Osteoblast (primary cell): ENCODE measurements at regions not wholly inside any gene's neighbourhood (a gene's known extent, or its start where the extent isn't known, plus 50 kb on each side); places are given as distances from the start of the nearest gene placed in this dataset.

Experiments used
- DNase-seq: peaks from one replicate; pipeline ENCODE4 v3.0.0; 2011; ENCODE audit warnings: low spot score, mixed read lengths; ENCODE audit not compliant: insufficient read length; ENCODE audit errors: missing footprints
- H2AFZ ChIP-seq: 2 replicates; pipeline ENCODE4 v1.6.0; 2011; ENCODE audit warnings: mild to moderate bottlenecking, low read length
- H3K27ac ChIP-seq: 2 replicates; pipeline ENCODE4 v1.5.1; 2011; ENCODE audit warnings: mild to moderate bottlenecking, low read depth, low read length, moderate library complexity
- H3K27me3 ChIP-seq: 2 replicates; pipeline ENCODE4 v1.6.0; 2012; ENCODE audit warnings: mild to moderate bottlenecking, control low read depth, inconsistent platforms, low read length, moderate library complexity; ENCODE audit not compliant: insufficient read depth
- H3K36me3 ChIP-seq: 2 replicates; pipeline ENCODE4 v1.5.1; 2011; ENCODE audit warnings: mild to moderate bottlenecking, low read length, control low read depth, moderate library complexity; ENCODE audit not compliant: insufficient read depth
- H3K4me1 ChIP-seq: 2 replicates; pipeline ENCODE4 v1.5.1; 2011; ENCODE audit warnings: mild to moderate bottlenecking, low read length, control low read depth, moderate library complexity; ENCODE audit not compliant: insufficient read depth
- H3K4me2 ChIP-seq: 2 replicates; pipeline ENCODE4 v1.6.0; 2011; ENCODE audit warnings: mild to moderate bottlenecking, low read length; ENCODE audit not compliant: insufficient read depth
- H3K4me3 ChIP-seq: fragments of 200-600 bp; sonication (generic); 3 replicates; pipeline ENCODE4 v1.5.1; 2012; ENCODE audit warnings: mild to moderate bottlenecking, low read length, inconsistent platforms; ENCODE audit not compliant: insufficient read depth
- H3K79me2 ChIP-seq: 2 replicates; pipeline ENCODE4 v1.6.0; 2012; ENCODE audit warnings: mild to moderate bottlenecking, low read length, control low read depth, inconsistent platforms; ENCODE audit not compliant: insufficient read depth
- H3K9me3 ChIP-seq: 2 replicates; pipeline ENCODE4 v1.5.1; 2011; ENCODE audit warnings: low read depth, low read length, control low read depth
- H4K20me1 ChIP-seq: 2 replicates; pipeline ENCODE4 v1.6.0; 2012; ENCODE audit warnings: mild to moderate bottlenecking, low read length, control low read depth; ENCODE audit not compliant: insufficient read depth
- CTCF ChIP-seq: IDR thresholded peaks from 2 replicates; pipeline ENCODE4 v1.5.1; 2011; ENCODE audit warnings: mild to moderate bottlenecking, low read depth, low read length, moderate library complexity; ENCODE audit errors: extremely low read depth

- H3K79me2 ChIP-seq: peaks cover 5% of the 10 kb centered on the region
- peak overlapping the region; percentile 8 for H3K27ac ChIP-seq
These were observed 629.1 kb downstream of the LIG4 start for GRCh38 chr13:107586216-107586615.

DNA sequence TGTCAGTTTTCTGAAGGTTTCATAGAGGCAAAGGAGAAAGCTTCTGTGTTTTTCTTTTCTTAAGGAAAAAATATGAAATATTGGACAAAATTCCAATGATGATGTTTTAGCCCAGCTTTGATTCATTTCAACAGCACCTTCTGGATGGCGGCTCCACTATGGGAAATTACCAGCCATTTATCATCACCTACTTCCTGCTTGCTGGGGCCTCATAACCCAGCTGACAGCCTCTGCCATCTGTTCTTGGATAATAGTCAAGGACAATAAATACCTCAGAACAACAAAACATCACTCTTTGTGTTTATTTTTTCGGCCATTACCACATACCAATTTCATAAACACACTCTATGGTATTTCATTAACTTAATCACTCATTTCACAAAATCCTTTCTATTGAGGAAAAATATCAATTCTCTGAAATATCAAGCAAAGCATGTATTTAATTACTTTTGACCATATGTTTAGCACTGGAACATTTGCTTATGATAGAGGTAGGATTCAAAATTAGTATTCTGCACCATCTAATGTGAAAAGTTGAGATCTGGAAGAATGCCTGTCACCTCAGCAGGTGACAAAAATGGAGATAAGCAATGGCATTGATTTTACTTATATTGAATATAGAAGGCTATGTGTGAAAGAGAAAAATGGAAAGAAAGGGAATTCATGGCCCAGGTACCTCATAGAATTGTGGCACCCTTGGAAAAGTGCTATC, 629.7 kb downstream of the LIG4 start:
- no peak for TF ChIP-seq CTCF
- no peak overlapping the region for H3K4me2 ChIP-seq
- no peak overlapping the region for H2AFZ ChIP-seq
- H3K79me2 ChIP-seq: peaks cover 5% of the 10 kb centered on the region
- no peaks in the 10 kb centered on the region for H3K27me3 ChIP-seq
- no peaks in the 10 kb centered on the region for H3K4me1 ChIP-seq
- DNase-seq: no peak
- no peak overlapping the region for H3K4me3 ChIP-seq
- H3K9me3 ChIP-seq: no peaks in the 10 kb centered on the region
- H3K27ac ChIP-seq: peak overlapping the region; percentile 8
- H3K36me3 ChIP-seq: no peaks in the 10 kb centered on the region
- H4K20me1 ChIP-seq: no peaks in the 10 kb centered on the region

More at GRCh38 chr13:107586216-107586615, 629.1 kb downstream of the LIG4 start:
- Histone ChIP-seq H3K4me1 (no peaks in the 10 kb centered on the region), H3K36me3 (no peaks in the 10 kb centered on the region), H3K4me2 (no peak overlapping the region), H3K9me3 (no peaks in the 10 kb centered on the region), H4K20me1 (no peaks in the 10 kb centered on the region), H3K4me3 (no peak overlapping the region), H2AFZ (no peak overlapping the region), H3K27me3 (no peaks in the 10 kb centered on the region)
- no peak for DNase-seq
- TF ChIP-seq CTCF: no peak

DNA sequence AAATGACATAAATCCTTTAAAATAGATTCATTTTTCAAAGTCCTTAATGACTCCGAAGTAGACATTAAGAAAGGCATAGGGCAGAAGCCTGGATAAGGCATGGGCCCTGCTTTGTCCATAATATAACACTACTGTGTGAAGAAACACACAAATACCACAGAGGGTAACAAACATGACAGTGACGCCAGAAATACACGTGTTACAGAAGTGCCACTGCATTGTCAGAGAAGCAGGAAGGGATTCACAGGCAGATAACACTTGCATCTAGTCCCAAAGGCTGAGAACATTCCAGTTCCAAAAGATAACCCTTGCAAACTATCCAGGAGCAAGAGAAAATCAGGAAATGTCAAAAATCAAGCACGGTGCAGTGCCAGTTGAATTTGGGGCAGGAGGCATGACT, 633.2 kb downstream of the LIG4 start:
- Histone ChIP-seq H3K4me2 (no peak overlapping the region), H3K4me3 (no peak overlapping the region), H2AFZ (no peak overlapping the region), H3K79me2 (peaks cover 5% of the 10 kb centered on the region), H3K9me3 (no peaks in the 10 kb centered on the region), H3K36me3 (no peaks in the 10 kb centered on the region), H3K4me1 (no peaks in the 10 kb centered on the region), H3K27ac (no peak overlapping the region), H3K27me3 (no peaks in the 10 kb centered on the region), H4K20me1 (no peaks in the 10 kb centered on the region)
- no peak for DNase-seq
- TF ChIP-seq CTCF: no peak

DNA sequence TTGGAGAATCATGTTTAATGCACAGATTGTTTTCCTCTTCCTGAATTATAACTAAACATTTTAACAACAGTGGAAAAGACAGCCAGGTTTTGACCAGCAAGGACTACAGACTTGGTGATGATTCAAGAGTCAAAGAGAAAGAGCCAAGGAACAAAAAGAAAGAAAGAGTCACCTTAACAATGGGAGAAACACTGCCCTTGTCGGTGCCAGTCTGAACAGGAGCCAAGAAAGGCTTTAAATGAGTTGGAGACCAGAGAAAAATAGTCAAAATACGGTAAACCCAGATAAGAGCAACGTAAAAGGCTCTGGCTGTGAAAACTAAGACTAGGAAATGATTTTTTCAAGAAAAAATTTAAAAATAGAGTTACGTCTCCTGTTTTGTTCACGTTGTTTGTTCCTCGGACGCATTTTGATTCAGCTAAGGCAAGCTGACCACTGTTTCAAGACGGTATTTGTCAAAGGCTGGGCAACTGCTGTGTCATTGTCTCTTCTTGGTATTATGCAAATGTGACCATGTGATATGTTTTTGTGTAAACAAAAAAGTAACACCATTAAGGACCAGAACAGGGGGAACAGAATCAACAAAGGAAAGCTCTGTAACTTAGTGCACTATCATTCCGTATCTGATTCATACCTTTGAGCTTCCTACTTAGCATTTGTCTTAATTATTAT, 634.5 kb downstream of the LIG4 start:
- H3K36me3 ChIP-seq: no peaks in the 10 kb centered on the region
- no peaks in the 10 kb centered on the region for H4K20me1 ChIP-seq
- no peaks in the 10 kb centered on the region for H3K4me1 ChIP-seq
- DNase-seq: no peak
- no peaks in the 10 kb centered on the region for H3K9me3 ChIP-seq
- no peak overlapping the region for H2AFZ ChIP-seq
- H3K4me2 ChIP-seq: no peak overlapping the region
- H3K27me3 ChIP-seq: no peaks in the 10 kb centered on the region
- H3K79me2 ChIP-seq: peaks cover 2% of the 10 kb centered on the region
- H3K4me3 ChIP-seq: no peak overlapping the region
- H3K27ac ChIP-seq: no peak overlapping the region
- TF ChIP-seq CTCF: no peak
